ENCODE measurements at regions not wholly inside any gene's neighbourhood (a gene's known extent, or its start where the extent isn't known, plus 50 kb on each side); places are given as distances from the start of the nearest gene placed in this dataset.

DNA sequence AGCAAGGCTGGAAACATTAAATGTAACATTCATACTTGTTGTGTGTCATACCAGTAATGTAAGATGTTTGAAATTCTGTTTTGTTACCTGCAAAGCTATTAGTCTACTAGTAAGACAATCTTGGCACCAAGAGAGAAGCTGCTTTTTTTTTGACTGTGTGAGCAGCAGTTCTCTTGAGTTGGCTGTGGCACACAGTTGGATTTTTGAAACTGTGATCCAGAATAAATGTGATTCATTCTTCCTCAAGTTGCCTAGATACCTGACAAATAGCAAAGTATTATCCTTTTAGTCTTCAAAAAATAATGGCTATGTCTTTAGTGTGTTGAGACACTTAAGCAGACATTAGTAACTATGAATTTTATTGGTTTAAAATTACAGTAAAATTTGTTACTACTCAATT lies 57.2 kb upstream of the HAPLN1 start:
- FAIRE-seq (no peak), DNase-seq (ENCODE audit: insufficient read length, low spot score) (no peak)
- no peak for TF ChIP-seq POLR2A (IDR thresholded peaks at IDR 0.05; ENCODE audit: low read depth, low read length)

DNA sequence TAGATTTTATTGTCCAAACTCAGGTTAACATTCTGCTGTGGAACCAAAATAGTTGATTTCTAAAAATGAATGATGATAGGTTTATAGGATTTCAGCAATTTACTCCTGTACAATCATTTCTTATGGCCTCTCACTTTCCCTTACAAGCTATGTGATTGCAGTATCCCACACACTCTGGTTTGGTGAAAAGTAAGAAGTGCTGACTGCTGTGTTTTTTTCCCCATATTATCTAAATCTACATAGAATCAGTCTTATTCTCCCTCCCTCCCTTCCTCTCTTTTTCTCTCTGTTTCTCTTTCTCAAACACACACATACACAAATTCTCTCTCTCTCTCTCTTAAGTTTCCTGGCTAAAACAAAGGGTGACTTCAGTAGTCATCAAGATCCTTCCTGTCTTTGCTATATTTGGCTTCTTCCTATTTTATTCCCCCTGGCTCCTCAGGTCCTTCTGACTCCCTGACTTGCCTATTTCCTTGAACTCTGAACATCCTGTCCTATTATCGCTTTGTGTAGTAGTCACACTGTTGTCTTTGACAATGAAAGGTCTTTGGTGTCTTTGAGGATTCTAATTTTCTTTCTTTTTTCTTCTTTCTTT lies 55.9 kb upstream of the HAPLN1 start:
- TF ChIP-seq POLR2A (IDR thresholded peaks at IDR 0.05; ENCODE audit: low read depth, low read length), result no peak
- DNase-seq (ENCODE audit: insufficient read length, low spot score), result no peak
- peak; percentile 6 for FAIRE-seq
